GM23338 (cell line): ENCODE measurements at regions not wholly inside any gene's neighbourhood (a gene's known extent, or its start where the extent isn't known, plus 50 kb on each side); places are given as distances from the start of the nearest gene placed in this dataset.

ENCODE experiments used
- EZH2 ChIP-seq: fragments of 200-600 bp; sonication (generic); IDR thresholded peaks from one replicate; pipeline ENCODE4 v1.8.0; 2017; ENCODE audit warnings: antibody characterized with exemption, mild to moderate bottlenecking, low read depth; ENCODE audit not compliant: unreplicated experiment
- EZH2phosphoT487 ChIP-seq: fragments of 200-600 bp; sonication (generic); IDR thresholded peaks from one replicate; pipeline ENCODE4 v1.8.1; 2018; ENCODE audit warnings: antibody characterized with exemption; ENCODE audit not compliant: unreplicated experiment
- NANOG ChIP-seq: IDR thresholded peaks from 2 replicates; pipeline ENCODE4 v1.6.1; 2016; ENCODE audit warnings: antibody characterized with exemption, borderline replicate concordance
- POLR2AphosphoS5 ChIP-seq: IDR thresholded peaks from 2 replicates; pipeline ENCODE4 v1.6.1; 2016; ENCODE audit warnings: antibody characterized with exemption, low read depth
- ZNF114 ChIP-seq: fragments of 250-450 bp; sonication (Bioruptor Pico); IDR thresholded peaks from 2 replicates; pipeline ENCODE4 v1.5.0; 2020; ENCODE audit warnings: mild to moderate bottlenecking, moderate library complexity
- TF ChIP-seq, protein P1 (sequence below), 2 experiments: fragments of 200-600 bp in 1 of 2; sonication (generic) in 1 of 2; conservative IDR thresholded peaks; 2 replicates each; pipeline versions ENCODE4 v1.5.1 to v1.6.1; 2016 to 2017; ENCODE audit warnings: antibody characterized with exemption in 2 of 2, low read depth in 2 of 2, mild to moderate bottlenecking in 2 of 2, moderate library complexity in 1 of 2
- TF ChIP-seq, protein P2 (sequence below): IDR thresholded peaks from one replicate; pipeline ENCODE4 v1.6.1; 2018; ENCODE audit warnings: antibody characterized with exemption; ENCODE audit not compliant: unreplicated experiment
- TF ChIP-seq, protein P3 (sequence below): IDR thresholded peaks from 2 replicates; pipeline ENCODE4 v1.6.1; 2016; ENCODE audit warnings: antibody characterized with exemption

DNA sequence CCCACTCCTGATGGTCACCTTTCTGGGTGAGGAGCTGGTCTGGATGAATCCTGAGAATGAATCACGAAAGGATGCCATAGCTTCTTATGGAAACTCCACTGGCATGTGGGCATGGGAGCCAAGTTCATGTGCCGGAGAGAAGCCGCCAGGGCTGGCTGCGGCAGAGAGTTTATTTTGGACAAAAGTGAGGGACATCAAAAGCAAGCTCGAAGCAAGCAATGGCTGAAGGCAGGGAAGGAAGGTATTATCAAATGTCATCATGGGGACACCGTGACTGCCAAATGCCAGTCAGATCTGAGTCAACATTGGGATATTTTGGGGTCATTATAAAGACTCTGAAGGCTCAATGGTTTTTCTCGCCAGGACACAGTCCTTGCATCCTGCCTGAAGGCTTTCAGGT, 249.1 kb downstream of the QKI start:
- no peak for TF ChIP-seq EZH2
- no peak for TF ChIP-seq NANOG
- TF ChIP-seq, protein P1, sequence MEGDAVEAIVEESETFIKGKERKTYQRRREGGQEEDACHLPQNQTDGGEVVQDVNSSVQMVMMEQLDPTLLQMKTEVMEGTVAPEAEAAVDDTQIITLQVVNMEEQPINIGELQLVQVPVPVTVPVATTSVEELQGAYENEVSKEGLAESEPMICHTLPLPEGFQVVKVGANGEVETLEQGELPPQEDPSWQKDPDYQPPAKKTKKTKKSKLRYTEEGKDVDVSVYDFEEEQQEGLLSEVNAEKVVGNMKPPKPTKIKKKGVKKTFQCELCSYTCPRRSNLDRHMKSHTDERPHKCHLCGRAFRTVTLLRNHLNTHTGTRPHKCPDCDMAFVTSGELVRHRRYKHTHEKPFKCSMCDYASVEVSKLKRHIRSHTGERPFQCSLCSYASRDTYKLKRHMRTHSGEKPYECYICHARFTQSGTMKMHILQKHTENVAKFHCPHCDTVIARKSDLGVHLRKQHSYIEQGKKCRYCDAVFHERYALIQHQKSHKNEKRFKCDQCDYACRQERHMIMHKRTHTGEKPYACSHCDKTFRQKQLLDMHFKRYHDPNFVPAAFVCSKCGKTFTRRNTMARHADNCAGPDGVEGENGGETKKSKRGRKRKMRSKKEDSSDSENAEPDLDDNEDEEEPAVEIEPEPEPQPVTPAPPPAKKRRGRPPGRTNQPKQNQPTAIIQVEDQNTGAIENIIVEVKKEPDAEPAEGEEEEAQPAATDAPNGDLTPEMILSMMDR (conservative IDR thresholded peaks at IDR 0.05; ENCODE audit: low read depth in 2 of 2): no peak
- no peak for TF ChIP-seq EZH2phosphoT487
- TF ChIP-seq POLR2AphosphoS5: no peak
- no peak for TF ChIP-seq ZNF114 (CRISPR knock-in tag)
- TF ChIP-seq, protein P2, sequence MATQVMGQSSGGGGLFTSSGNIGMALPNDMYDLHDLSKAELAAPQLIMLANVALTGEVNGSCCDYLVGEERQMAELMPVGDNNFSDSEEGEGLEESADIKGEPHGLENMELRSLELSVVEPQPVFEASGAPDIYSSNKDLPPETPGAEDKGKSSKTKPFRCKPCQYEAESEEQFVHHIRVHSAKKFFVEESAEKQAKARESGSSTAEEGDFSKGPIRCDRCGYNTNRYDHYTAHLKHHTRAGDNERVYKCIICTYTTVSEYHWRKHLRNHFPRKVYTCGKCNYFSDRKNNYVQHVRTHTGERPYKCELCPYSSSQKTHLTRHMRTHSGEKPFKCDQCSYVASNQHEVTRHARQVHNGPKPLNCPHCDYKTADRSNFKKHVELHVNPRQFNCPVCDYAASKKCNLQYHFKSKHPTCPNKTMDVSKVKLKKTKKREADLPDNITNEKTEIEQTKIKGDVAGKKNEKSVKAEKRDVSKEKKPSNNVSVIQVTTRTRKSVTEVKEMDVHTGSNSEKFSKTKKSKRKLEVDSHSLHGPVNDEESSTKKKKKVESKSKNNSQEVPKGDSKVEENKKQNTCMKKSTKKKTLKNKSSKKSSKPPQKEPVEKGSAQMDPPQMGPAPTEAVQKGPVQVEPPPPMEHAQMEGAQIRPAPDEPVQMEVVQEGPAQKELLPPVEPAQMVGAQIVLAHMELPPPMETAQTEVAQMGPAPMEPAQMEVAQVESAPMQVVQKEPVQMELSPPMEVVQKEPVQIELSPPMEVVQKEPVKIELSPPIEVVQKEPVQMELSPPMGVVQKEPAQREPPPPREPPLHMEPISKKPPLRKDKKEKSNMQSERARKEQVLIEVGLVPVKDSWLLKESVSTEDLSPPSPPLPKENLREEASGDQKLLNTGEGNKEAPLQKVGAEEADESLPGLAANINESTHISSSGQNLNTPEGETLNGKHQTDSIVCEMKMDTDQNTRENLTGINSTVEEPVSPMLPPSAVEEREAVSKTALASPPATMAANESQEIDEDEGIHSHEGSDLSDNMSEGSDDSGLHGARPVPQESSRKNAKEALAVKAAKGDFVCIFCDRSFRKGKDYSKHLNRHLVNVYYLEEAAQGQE: no peak
- TF ChIP-seq, protein P3, sequence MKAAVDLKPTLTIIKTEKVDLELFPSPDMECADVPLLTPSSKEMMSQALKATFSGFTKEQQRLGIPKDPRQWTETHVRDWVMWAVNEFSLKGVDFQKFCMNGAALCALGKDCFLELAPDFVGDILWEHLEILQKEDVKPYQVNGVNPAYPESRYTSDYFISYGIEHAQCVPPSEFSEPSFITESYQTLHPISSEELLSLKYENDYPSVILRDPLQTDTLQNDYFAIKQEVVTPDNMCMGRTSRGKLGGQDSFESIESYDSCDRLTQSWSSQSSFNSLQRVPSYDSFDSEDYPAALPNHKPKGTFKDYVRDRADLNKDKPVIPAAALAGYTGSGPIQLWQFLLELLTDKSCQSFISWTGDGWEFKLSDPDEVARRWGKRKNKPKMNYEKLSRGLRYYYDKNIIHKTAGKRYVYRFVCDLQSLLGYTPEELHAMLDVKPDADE: no peak
